ENCODE measurements at regions not wholly inside any gene's neighbourhood (a gene's known extent, or its start where the extent isn't known, plus 50 kb on each side); places are given as distances from the start of the nearest gene placed in this dataset.

DNA sequence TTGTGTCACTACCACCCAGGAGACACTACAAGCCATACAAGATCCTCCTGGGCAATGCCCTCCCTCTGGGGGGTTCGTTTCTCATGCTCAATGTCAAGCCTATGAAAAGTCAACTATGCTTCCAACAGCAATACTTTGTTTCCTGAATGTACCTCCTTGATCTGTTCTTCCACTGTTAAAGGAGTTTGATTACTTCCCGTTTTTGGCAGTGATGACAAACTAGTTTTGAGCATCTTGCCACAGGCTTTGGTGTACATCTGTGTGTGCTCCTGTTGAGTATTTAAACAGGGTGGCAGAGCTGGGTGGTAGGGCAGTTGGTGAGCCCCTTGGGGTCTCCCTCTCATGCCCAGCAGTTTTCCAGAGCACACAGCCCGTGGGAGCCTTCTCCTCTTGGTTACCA is 81.4 kb downstream of the IL12A start:
- no peak overlapping the region for H3K4me3 ChIP-seq (ENCODE audit: low read depth, low read length)
- DNase-seq, result no peak
- H3K4me1 ChIP-seq, result no peaks in the 10 kb centered on the region
- no peak for TF ChIP-seq CTCF (IDR thresholded peaks at IDR 0.05; ENCODE audit: low read depth, low read length)
- H3K27me3 ChIP-seq, result no peaks in the 10 kb centered on the region
- H3K36me3 ChIP-seq, result no peaks in the 10 kb centered on the region
- H3K9me3 ChIP-seq, result no peaks in the 10 kb centered on the region

- TF ChIP-seq CTCF (IDR thresholded peaks at IDR 0.05; ENCODE audit: low read depth, low read length), result no peak
- Histone ChIP-seq H3K36me3 (no peaks in the 10 kb centered on the region), H3K9me3 (no peaks in the 10 kb centered on the region), H3K27me3 (no peaks in the 10 kb centered on the region), H3K4me1 (no peaks in the 10 kb centered on the region), H3K4me3 (ENCODE audit: low read depth, low read length) (no peak overlapping the region)
- DNase-seq, result no peak
Measured at GRCh38 chr3:160076519-160076918, 87.9 kb downstream of the IL12A start.

- Histone ChIP-seq H3K27me3 (no peaks in the 10 kb centered on the region), H3K36me3 (no peaks in the 10 kb centered on the region), H3K4me3 (ENCODE audit: low read depth, low read length) (no peak overlapping the region), H3K4me1 (no peaks in the 10 kb centered on the region), H3K9me3 (no peaks in the 10 kb centered on the region)
- no peak for TF ChIP-seq CTCF (IDR thresholded peaks at IDR 0.05; ENCODE audit: low read depth, low read length)
- no peak for DNase-seq
Measured at GRCh38 chr3:160078533-160078932, 89.9 kb downstream of the IL12A start.

DNA sequence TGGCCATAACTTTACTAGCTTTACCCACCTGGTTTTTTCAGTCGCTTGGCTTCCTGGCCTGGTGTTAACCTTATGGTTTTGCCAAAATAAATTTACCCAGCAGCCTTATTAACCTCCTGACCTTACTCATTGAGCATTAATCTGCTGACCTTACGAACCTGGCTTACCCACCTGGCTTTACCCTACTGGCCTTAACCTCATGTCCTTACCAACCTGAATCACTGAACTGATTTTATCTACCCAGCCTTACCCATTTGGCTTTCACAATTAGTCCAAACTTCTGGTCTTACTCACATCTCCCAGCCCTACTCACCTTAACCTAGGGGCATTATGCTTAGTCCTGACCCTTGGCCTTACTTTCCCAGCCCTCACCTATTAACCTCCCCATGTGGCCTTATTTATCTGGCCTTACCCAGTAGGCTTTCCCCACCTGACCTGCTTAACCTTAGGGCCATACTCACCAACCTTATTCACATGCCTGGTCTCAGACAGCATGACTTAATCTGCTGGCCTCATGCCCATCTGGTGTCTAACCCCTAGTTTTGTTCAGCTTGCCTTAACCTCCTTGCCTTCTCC is 93.4 kb downstream of the IL12A start:
- Histone ChIP-seq H3K4me3 (ENCODE audit: low read depth, low read length) (no peak overlapping the region), H3K36me3 (no peaks in the 10 kb centered on the region), H3K9me3 (no peaks in the 10 kb centered on the region), H3K27me3 (no peaks in the 10 kb centered on the region), H3K4me1 (no peaks in the 10 kb centered on the region)
- TF ChIP-seq CTCF (IDR thresholded peaks at IDR 0.05; ENCODE audit: low read depth, low read length), result no peak
- no peak for DNase-seq

DNA sequence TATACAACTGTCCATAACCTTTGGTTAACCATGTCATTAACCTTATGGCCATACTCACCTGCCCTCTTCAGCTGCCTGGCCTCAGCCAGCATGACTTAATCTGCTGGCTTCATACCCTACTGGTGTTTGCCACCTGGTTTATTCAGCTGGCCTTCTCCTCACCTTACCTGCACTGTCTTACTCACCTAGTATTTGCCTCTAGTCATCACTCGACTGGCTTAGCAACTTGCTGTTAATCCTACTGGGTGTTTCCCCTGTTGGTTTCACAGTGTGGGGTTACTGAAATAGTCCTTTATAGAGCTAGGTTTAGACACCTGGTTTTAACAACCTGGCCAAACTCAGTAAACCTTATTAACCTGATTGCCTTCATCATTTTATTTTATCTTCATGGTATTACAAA is 96.4 kb downstream of the IL12A start:
- Histone ChIP-seq H3K9me3 (no peaks in the 10 kb centered on the region), H3K27me3 (no peaks in the 10 kb centered on the region), H3K4me3 (ENCODE audit: low read depth, low read length) (no peak overlapping the region), H3K36me3 (no peaks in the 10 kb centered on the region), H3K4me1 (no peaks in the 10 kb centered on the region)
- TF ChIP-seq CTCF (IDR thresholded peaks at IDR 0.05; ENCODE audit: low read depth, low read length), result no peak
- DNase-seq, result no peak

DNA sequence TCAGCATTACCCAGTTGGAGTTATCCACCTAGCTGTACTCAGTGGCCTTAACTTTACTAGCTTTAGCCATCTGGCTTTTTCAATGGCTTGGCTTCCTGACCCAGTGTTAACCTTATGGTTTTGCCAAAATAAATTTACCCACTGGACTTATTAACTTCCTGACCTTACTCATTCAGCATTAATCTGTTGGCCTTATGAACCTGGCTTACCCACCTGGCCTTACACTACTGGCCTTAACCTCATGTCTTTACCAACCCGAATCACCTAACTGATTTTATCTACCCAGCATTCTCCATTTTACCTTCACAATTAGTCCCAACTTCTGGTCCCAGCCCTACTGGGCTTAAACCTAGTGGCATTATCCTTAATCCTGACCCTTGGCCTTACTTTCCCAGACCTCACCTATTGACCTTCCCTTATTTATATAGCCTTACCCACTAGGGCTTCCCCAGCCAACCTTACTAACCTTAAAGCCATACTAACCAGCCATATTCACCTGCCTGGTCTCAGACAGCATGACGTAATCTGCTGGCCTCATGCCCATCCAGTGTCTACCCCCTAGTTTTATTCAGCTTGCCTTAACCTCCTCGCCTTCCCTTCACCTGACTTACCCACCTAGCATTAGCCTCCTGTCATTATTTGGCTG is 100.0 kb downstream of the IL12A start:
- Histone ChIP-seq H3K27me3 (no peaks in the 10 kb centered on the region), H3K9me3 (no peaks in the 10 kb centered on the region), H3K4me3 (ENCODE audit: low read depth, low read length) (no peak overlapping the region), H3K4me1 (no peaks in the 10 kb centered on the region), H3K36me3 (no peaks in the 10 kb centered on the region)
- TF ChIP-seq CTCF (IDR thresholded peaks at IDR 0.05; ENCODE audit: low read depth, low read length), result no peak
- no peak for DNase-seq

All from BE2C (cell line).